ENCODE measurements at regions not wholly inside any gene's neighbourhood (a gene's known extent, or its start where the extent isn't known, plus 50 kb on each side); places are given as distances from the start of the nearest gene placed in this dataset.

DNA sequence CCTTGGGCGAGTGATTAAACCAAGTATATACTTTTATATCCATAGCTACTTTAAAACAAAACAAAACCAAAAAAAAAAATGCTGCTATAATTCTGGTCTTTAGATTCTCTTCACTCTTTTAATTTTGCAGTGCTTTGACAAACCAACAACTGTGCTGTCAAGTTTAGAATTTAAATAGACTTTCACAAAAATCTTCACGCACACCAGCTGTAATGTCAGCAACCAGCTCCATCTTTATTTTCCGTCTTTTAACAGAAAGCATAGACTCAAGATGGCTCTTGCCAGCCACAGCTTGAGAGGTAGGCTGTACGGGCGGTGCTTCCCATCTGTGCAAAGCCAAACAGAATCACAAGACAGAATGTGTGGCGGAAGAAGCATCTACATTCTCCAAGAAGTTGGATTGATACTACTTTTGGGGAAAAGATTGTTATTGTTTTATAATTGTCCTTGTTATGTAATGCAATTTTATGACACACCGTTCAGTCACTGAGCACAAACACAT is 388.3 kb upstream of the MAGEC2 start:
- no peak overlapping the region for H3K27ac ChIP-seq
- in situ Hi-C loops (cut with HindIII; ENCODE audit: low pct_ligation_motif_present, low sequenced_read_pairs), result no loop called here
- no peak overlapping the region for H3K4me3 ChIP-seq (ENCODE audit: low read depth, low read length)
- H3K27me3 ChIP-seq (replicated peaks), result no peaks in the 10 kb centered on the region
- no peak for DNase-seq
- TF ChIP-seq, protein P1, sequence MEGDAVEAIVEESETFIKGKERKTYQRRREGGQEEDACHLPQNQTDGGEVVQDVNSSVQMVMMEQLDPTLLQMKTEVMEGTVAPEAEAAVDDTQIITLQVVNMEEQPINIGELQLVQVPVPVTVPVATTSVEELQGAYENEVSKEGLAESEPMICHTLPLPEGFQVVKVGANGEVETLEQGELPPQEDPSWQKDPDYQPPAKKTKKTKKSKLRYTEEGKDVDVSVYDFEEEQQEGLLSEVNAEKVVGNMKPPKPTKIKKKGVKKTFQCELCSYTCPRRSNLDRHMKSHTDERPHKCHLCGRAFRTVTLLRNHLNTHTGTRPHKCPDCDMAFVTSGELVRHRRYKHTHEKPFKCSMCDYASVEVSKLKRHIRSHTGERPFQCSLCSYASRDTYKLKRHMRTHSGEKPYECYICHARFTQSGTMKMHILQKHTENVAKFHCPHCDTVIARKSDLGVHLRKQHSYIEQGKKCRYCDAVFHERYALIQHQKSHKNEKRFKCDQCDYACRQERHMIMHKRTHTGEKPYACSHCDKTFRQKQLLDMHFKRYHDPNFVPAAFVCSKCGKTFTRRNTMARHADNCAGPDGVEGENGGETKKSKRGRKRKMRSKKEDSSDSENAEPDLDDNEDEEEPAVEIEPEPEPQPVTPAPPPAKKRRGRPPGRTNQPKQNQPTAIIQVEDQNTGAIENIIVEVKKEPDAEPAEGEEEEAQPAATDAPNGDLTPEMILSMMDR (IDR thresholded peaks at IDR 0.05; ENCODE audit: low read depth, low read length, missing control alignments), result no peak
- no peaks in the 10 kb centered on the region for H3K36me3 ChIP-seq (replicated peaks)

DNA sequence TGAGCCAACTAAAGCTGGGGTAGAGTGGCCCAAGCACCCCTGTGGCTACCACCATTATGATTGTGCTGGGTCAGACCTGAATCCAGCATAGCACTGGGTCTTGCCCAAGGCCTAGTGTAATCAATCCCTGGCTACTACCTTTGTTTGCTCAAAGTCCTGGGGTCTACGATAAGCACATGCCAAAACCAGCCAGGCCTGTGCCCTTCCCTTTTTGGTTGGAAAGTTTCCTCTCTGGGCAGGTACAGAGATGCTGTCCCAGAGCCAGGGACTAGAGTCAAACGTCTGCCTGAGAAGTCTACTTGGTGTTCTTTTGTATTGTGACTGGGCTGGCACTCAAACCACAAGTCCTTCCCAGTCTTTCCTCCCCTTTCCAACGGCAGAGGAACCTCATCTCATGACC is 371.5 kb upstream of the MAGEC2 start:
- TF ChIP-seq, protein P1 (IDR thresholded peaks at IDR 0.05; ENCODE audit: low read depth, low read length, missing control alignments), result no peak
- H3K27me3 ChIP-seq (replicated peaks), result no peaks in the 10 kb centered on the region
- DNase-seq, result no peak
- in situ Hi-C loops (cut with HindIII; ENCODE audit: low pct_ligation_motif_present, low sequenced_read_pairs), result no loop called here
- H3K27ac ChIP-seq, result no peak overlapping the region
- no peak overlapping the region for H3K4me3 ChIP-seq (ENCODE audit: low read depth, low read length)
- H3K36me3 ChIP-seq (replicated peaks), result no peaks in the 10 kb centered on the region

- H3K27ac ChIP-seq, result no peak overlapping the region
- no peaks in the 10 kb centered on the region for H3K36me3 ChIP-seq (replicated peaks)
- in situ Hi-C loops (cut with HindIII; ENCODE audit: low pct_ligation_motif_present, low sequenced_read_pairs), result no loop called here
- TF ChIP-seq, protein P1 (IDR thresholded peaks at IDR 0.05; ENCODE audit: low read depth, low read length, missing control alignments), result no peak
- DNase-seq, result no peak
- no peak overlapping the region for H3K4me3 ChIP-seq (ENCODE audit: low read depth, low read length)
- no peaks in the 10 kb centered on the region for H3K27me3 ChIP-seq (replicated peaks)
Observed at GRCh38 chrX:142549923-142550322, 344.8 kb upstream of the MAGEC2 start.

GRCh38 chrX:142505839-142506238 is 300.7 kb upstream of the MAGEC2 start:
- H3K4me3 ChIP-seq (ENCODE audit: low read depth, low read length), result no peak overlapping the region
- in situ Hi-C loops (cut with HindIII; ENCODE audit: low pct_ligation_motif_present, low sequenced_read_pairs), result no loop called here
- DNase-seq, result no peak
- H3K27ac ChIP-seq, result no peak overlapping the region
- H3K36me3 ChIP-seq (replicated peaks), result no peaks in the 10 kb centered on the region
- H3K27me3 ChIP-seq (replicated peaks), result no peaks in the 10 kb centered on the region
- TF ChIP-seq, protein P1 (IDR thresholded peaks at IDR 0.05; ENCODE audit: low read depth, low read length, missing control alignments), result no peak

DNA sequence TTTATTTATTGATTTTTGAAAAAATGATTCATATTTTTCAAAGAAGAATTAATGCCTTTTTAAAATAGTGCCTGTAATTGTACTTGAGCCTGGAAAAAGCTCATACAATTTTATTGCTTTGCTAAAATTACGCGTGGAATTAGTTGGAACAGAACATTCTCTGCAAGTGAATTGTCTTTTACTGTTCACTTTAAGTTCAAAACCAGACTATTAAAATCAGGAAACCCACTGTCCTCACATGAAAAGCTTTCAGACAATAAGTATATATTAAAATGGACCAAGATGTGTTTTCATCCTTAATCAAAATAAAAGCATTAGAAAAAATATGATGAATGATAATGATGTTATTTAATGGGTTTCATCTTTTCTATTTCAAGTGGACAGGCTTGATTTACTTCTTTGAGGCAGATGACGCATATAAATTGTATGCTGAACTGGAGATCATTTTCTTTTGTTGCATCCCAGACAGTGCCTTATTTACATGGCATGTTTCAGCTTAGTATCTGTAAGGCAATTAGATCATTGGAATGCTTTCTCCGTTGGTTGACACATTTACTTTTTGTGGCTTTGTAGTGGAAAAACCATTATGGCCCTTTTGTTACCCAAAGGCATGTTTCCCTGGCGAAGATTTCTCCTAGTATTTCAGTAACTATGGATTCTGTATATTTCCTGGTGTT is 299.0 kb upstream of the MAGEC2 start:
- Histone ChIP-seq H3K27me3 (replicated peaks) (no peaks in the 10 kb centered on the region), H3K36me3 (replicated peaks) (no peaks in the 10 kb centered on the region), H3K4me3 (ENCODE audit: low read depth, low read length) (no peak overlapping the region), H3K27ac (no peak overlapping the region)
- no peak for DNase-seq
- TF ChIP-seq, protein P1 (IDR thresholded peaks at IDR 0.05; ENCODE audit: low read depth, low read length, missing control alignments), result no peak
- in situ Hi-C loops (cut with HindIII; ENCODE audit: low pct_ligation_motif_present, low sequenced_read_pairs), result no loop called here

GRCh38 chrX:142502441-142502840 is 297.4 kb upstream of the MAGEC2 start:
- Histone ChIP-seq H3K4me3 (ENCODE audit: low read depth, low read length) (no peak overlapping the region), H3K27ac (no peak overlapping the region), H3K27me3 (replicated peaks) (no peaks in the 10 kb centered on the region), H3K36me3 (replicated peaks) (no peaks in the 10 kb centered on the region)
- TF ChIP-seq, protein P1 (IDR thresholded peaks at IDR 0.05; ENCODE audit: low read depth, low read length, missing control alignments), result no peak
- no peak for DNase-seq
- in situ Hi-C loops (cut with HindIII; ENCODE audit: low pct_ligation_motif_present, low sequenced_read_pairs), result no loop called here
